ENCODE measurements at regions not wholly inside any gene's neighbourhood (a gene's known extent, or its start where the extent isn't known, plus 50 kb on each side); places are given as distances from the start of the nearest gene placed in this dataset.
"Not testable (repeated sequence)": the region's sequence is repeated elsewhere in the genome, so short reads cannot be mapped to it uniquely, and the experiment has no call there.

DNA sequence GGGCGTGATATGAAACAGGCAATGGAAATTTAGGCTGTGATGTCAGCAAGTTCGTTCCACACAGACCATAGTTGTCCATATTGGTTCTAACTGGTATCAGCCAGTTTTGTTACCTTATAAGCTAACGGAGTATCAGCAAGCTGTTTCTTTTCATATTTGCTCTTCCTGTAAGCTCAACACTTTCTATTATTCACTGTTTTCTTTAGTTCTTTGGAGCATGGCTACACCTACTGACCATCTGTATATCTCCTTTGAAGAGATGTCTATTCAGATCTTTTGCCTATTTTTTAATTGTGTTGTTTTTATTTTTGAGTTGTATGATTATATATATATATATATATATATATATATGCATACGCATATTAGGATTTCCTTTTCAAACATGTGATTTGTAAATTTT, 1057.2 kb upstream of the CDH10 start:
- no peak for DNase-seq (ENCODE audit: low spot score)
- TF ChIP-seq, protein P1, sequence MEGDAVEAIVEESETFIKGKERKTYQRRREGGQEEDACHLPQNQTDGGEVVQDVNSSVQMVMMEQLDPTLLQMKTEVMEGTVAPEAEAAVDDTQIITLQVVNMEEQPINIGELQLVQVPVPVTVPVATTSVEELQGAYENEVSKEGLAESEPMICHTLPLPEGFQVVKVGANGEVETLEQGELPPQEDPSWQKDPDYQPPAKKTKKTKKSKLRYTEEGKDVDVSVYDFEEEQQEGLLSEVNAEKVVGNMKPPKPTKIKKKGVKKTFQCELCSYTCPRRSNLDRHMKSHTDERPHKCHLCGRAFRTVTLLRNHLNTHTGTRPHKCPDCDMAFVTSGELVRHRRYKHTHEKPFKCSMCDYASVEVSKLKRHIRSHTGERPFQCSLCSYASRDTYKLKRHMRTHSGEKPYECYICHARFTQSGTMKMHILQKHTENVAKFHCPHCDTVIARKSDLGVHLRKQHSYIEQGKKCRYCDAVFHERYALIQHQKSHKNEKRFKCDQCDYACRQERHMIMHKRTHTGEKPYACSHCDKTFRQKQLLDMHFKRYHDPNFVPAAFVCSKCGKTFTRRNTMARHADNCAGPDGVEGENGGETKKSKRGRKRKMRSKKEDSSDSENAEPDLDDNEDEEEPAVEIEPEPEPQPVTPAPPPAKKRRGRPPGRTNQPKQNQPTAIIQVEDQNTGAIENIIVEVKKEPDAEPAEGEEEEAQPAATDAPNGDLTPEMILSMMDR (IDR thresholded peaks at IDR 0.05; ENCODE audit: extremely low read depth, missing control alignments) = no peak

DNA sequence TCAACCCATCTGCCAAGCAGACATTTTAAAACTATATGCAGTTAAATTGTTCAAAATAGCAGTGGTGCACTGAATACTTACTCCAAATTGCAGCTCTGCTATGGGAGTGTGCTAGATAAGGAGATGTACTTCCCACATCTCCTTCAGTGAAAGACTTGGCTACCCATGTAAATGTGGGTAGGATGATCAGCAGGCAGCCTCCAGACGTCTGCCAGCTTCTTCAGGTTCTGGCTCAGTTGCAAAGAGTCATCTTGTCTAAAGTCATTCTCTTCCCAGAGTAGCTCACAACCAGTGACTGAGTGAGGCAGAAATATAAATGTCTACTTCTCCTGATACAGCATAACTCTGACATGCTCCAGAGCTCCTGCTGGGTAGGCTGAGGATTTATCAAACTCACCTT, 1050.0 kb upstream of the CDH10 start:
- DNase-seq (ENCODE audit: low spot score) = no peak
- TF ChIP-seq, protein P1 (IDR thresholded peaks at IDR 0.05; ENCODE audit: extremely low read depth, missing control alignments) = no peak

- TF ChIP-seq, protein P1 (IDR thresholded peaks at IDR 0.05; ENCODE audit: extremely low read depth, missing control alignments) = no peak
- no peak for DNase-seq (ENCODE audit: low spot score)
These were observed 1043.4 kb upstream of the CDH10 start for GRCh38 chr5:25688156-25688555.

- TF ChIP-seq, protein P1 (IDR thresholded peaks at IDR 0.05; ENCODE audit: extremely low read depth, missing control alignments) = no peak
- DNase-seq (ENCODE audit: low spot score) = no peak
These were observed 1025.0 kb upstream of the CDH10 start for GRCh38 chr5:25669645-25670401.

- TF ChIP-seq, protein P1 (IDR thresholded peaks at IDR 0.05; ENCODE audit: extremely low read depth, missing control alignments) = no peak
- DNase-seq (ENCODE audit: low spot score) = no peak
These were observed 1017.8 kb upstream of the CDH10 start for GRCh38 chr5:25662610-25663009.

DNA sequence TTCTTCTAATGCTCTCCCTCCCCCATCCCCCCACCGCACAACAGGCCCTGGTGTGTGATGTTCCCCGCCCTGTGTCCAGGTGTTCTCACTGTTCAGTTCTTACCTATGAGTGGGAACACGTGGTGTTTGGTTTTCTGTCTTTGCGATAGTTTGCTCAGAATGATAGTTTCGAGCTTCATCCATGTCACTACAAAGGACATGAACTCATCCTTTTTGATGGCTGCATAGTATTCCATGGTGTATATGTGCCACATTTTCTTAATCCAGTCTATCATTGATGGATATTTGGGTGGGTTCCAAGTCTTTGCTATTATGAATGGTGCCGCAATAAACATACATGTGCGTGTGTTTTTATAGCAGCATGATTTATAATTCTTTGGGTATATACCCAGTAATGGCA, 1005.5 kb upstream of the CDH10 start:
- DNase-seq (ENCODE audit: low spot score) = not testable (repeated sequence)

- no peak for DNase-seq (ENCODE audit: low spot score)
- TF ChIP-seq, protein P1 (IDR thresholded peaks at IDR 0.05; ENCODE audit: extremely low read depth, missing control alignments) = no peak
These were observed 1005.0 kb upstream of the CDH10 start for GRCh38 chr5:25649628-25650265.

Measured in GM20000 (cell line).